Smooth muscle cell (in vitro differentiated cells): ENCODE measurements at regions not wholly inside any gene's neighbourhood (a gene's known extent, or its start where the extent isn't known, plus 50 kb on each side); places are given as distances from the start of the nearest gene placed in this dataset.

Experiments used
- DNase-seq: peaks from one replicate; lab custom pipeline; 2025; ENCODE audit not compliant: unreplicated experiment; lab: John Stamatoyannopoulos, UW
- H2AFZ ChIP-seq: fragments of 200-600 bp; sonication (generic); 2 replicates; pipeline ENCODE4 v1.6.0; 2016; ENCODE audit warnings: antibody characterized with exemption, low read depth, mild to moderate bottlenecking
- H3F3A ChIP-seq: fragments of 200-600 bp; sonication (generic); 2 replicates; pipeline ENCODE4 v1.6.0; 2017; ENCODE audit warnings: antibody characterized with exemption, low read depth
- H3K27ac ChIP-seq: fragments of 200-600 bp; sonication (generic); 2 replicates; pipeline ENCODE4 v1.5.1; 2016; ENCODE audit warnings: low read depth, mild to moderate bottlenecking
- H3K27me3 ChIP-seq: fragments of 200-600 bp; sonication (generic); 2 replicates; pipeline ENCODE4 v1.6.1; 2016; ENCODE audit warnings: low read depth, mild to moderate bottlenecking
- H3K36me3 ChIP-seq: fragments of 200-600 bp; sonication (generic); 2 replicates; pipeline ENCODE4 v1.5.1; 2016; ENCODE audit warnings: low read depth
- H3K4me1 ChIP-seq: fragments of 200-600 bp; sonication (generic); 2 replicates; pipeline ENCODE4 v1.5.1; 2016; ENCODE audit warnings: low read depth
- H3K4me2 ChIP-seq: fragments of 200-600 bp; sonication (generic); 2 replicates; pipeline ENCODE4 v1.6.0; 2016; ENCODE audit warnings: mild to moderate bottlenecking
- H3K4me3 ChIP-seq: fragments of 200-600 bp; sonication (generic); 2 replicates; pipeline ENCODE4 v1.5.1; 2016; ENCODE audit warnings: mild to moderate bottlenecking
- H3K79me2 ChIP-seq: fragments of 200-600 bp; sonication (generic); 2 replicates; pipeline ENCODE4 v1.6.0; 2016; ENCODE audit warnings: low read depth, mild to moderate bottlenecking
- H3K9ac ChIP-seq: fragments of 200-600 bp; sonication (generic); 2 replicates; pipeline ENCODE4 v1.6.0; 2016; ENCODE audit warnings: low read depth
- H3K9me3 ChIP-seq: fragments of 200-600 bp; sonication (generic); replicated peaks from 2 replicates; pipeline ENCODE4 v1.5.1; 2016; ENCODE audit warnings: low read depth
- H4K20me1 ChIP-seq: fragments of 200-600 bp; sonication (generic); 2 replicates; pipeline ENCODE4 v1.6.0; 2016; ENCODE audit warnings: low read depth
- WGBS: methylation state at CpG from one replicate; pipeline ENCODE4 v1.1.7; 2016; ENCODE audit warnings: low lambda C conversion rate; 5-methylcytosine and 5-hydroxymethylcytosine counted together
- TF ChIP-seq, protein P1 (sequence below): fragments of 200-600 bp; sonication (generic); IDR thresholded peaks from 2 replicates; pipeline ENCODE4 v1.5.1; 2017; ENCODE audit warnings: borderline replicate concordance, mild to moderate bottlenecking, antibody characterized with exemption; ENCODE audit not compliant: insufficient read depth, poor library complexity, severe bottlenecking

DNA sequence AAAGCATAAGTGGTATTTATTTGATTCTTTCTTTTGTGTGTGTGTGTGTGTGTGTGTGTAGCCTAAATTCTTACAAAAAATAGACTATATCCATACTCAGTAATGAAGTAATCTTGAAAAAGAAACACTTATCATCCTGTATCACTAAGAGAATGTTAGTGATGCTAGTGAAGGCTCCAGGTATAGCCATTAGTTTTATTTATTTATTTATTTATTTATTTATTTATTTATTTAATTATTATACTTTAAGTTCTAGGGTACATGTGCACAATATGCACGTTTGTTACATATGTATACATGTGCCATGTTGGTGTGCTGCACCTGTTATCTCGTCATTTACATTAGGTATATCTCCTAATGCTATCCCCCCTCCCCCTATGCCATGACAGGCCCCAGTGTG, 436.0 kb downstream of the HTR7 start:
- no peaks in the 10 kb centered on the region for H3K27me3 ChIP-seq
- H2AFZ ChIP-seq: no peak overlapping the region
- 98% methylated on average over 2 of the region's 2 CpGs for WGBS
- H3K36me3 ChIP-seq: no peaks in the 10 kb centered on the region
- no peaks in the 10 kb centered on the region for H3K9me3 ChIP-seq
- H3K9ac ChIP-seq: no peak overlapping the region
- no peak overlapping the region for H3K27ac ChIP-seq
- H3K4me2 ChIP-seq: no peak overlapping the region
- DNase-seq: no peak
- H4K20me1 ChIP-seq: no peaks in the 10 kb centered on the region
- H3K79me2 ChIP-seq: no peaks in the 10 kb centered on the region
- peaks cover 21% of the 10 kb centered on the region for H3K4me1 ChIP-seq
- H3K4me3 ChIP-seq: no peak overlapping the region
- peaks cover 42% of the 10 kb centered on the region for H3F3A ChIP-seq
- TF ChIP-seq, protein P1, sequence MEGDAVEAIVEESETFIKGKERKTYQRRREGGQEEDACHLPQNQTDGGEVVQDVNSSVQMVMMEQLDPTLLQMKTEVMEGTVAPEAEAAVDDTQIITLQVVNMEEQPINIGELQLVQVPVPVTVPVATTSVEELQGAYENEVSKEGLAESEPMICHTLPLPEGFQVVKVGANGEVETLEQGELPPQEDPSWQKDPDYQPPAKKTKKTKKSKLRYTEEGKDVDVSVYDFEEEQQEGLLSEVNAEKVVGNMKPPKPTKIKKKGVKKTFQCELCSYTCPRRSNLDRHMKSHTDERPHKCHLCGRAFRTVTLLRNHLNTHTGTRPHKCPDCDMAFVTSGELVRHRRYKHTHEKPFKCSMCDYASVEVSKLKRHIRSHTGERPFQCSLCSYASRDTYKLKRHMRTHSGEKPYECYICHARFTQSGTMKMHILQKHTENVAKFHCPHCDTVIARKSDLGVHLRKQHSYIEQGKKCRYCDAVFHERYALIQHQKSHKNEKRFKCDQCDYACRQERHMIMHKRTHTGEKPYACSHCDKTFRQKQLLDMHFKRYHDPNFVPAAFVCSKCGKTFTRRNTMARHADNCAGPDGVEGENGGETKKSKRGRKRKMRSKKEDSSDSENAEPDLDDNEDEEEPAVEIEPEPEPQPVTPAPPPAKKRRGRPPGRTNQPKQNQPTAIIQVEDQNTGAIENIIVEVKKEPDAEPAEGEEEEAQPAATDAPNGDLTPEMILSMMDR: no peak

DNA sequence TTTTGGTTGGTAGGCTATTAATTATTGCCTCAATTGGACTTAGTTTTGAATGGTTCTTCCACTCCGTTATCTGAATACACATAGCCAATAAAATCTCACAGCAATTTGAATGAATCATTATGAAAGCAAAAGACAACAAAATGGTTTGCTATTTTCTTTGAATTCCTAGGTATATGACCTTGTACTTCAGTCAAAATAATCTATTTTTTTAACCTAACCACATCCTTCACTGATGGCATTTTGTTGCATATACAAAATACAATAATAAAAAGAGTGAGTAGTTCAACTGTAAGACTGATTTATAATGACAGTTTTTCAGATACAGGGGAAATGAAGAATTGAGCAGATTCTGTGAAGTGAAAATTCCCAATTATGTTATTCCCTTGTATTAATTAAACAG, 433.1 kb downstream of the HTR7 start:
- no peaks in the 10 kb centered on the region for H3K27me3 ChIP-seq
- peaks cover 22% of the 10 kb centered on the region for H3F3A ChIP-seq
- no peaks in the 10 kb centered on the region for H3K79me2 ChIP-seq
- H2AFZ ChIP-seq: no peak overlapping the region
- H3K4me3 ChIP-seq: no peak overlapping the region
- H3K9ac ChIP-seq: no peak overlapping the region
- no peak overlapping the region for H3K27ac ChIP-seq
- no peak overlapping the region for H3K4me2 ChIP-seq
- H4K20me1 ChIP-seq: no peaks in the 10 kb centered on the region
- DNase-seq: no peak
- 87% methylated on average over 1 of the region's 1 CpG for WGBS
- no peaks in the 10 kb centered on the region for H3K36me3 ChIP-seq
- H3K9me3 ChIP-seq: no peaks in the 10 kb centered on the region
- TF ChIP-seq, protein P1: no peak
- peaks cover 7% of the 10 kb centered on the region for H3K4me1 ChIP-seq

DNA sequence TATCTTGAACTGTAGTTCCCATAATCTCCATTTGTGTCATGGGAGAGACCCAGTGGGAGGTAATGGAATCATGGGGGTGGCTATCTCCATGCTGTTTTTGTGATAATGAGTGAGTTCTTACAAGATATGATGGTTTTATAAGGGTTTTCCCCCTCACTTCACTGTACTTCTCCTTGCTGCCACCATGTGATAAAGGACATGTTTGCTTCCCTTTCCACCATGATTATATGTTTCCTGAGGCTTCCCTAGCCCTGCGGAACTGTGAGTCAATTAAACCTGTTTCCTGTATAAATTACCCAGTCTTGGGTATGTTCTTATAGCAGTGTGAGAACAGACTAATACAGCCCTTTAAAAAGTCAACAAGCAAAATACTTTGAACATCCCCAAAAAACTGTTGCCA, 427.7 kb downstream of the HTR7 start:
- H3K9me3 ChIP-seq: no peaks in the 10 kb centered on the region
- TF ChIP-seq, protein P1: no peak

DNA sequence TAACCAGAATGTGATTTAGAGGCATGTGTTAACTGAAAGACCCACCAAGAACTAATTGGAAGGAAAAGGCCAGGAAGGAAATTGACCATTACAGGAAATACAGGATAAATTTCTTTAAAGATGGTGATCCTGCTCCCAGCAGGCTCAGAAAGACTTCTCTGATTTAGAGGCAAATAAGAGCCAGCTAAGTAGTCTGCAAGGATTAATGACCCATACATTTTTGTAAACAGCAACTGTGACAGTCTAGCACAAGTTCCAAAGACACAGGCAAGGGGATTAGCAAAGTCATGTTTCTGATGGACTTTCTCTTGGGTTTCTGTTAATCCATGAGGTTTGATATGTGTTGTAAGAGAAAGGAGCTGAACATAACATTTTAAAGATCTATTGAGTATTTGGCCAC, 425.0 kb downstream of the HTR7 start:
- Histone ChIP-seq H3F3A (no peaks in the 10 kb centered on the region), H3K9ac (no peak overlapping the region), H3K36me3 (no peaks in the 10 kb centered on the region), H3K4me2 (no peak overlapping the region), H3K9me3 (no peaks in the 10 kb centered on the region), H2AFZ (no peak overlapping the region), H3K27me3 (no peaks in the 10 kb centered on the region), H3K79me2 (no peaks in the 10 kb centered on the region), H4K20me1 (no peaks in the 10 kb centered on the region), H3K4me1 (no peaks in the 10 kb centered on the region), H3K4me3 (no peak overlapping the region), H3K27ac (no peak overlapping the region)
- no peak for DNase-seq
- TF ChIP-seq, protein P1: no peak

More for the DNA sequence above, 427.7 kb downstream of the HTR7 start:
- H2AFZ ChIP-seq: no peak overlapping the region
- H3K27ac ChIP-seq: no peak overlapping the region
- H3F3A ChIP-seq: no peaks in the 10 kb centered on the region
- H3K9ac ChIP-seq: no peak overlapping the region
- no peak overlapping the region for H3K4me3 ChIP-seq
- no peak for DNase-seq
- no peaks in the 10 kb centered on the region for H3K27me3 ChIP-seq
- WGBS: 68% methylated on average over 1 of the region's 1 CpG
- no peaks in the 10 kb centered on the region for H3K36me3 ChIP-seq
- no peak overlapping the region for H3K4me2 ChIP-seq
- no peaks in the 10 kb centered on the region for H4K20me1 ChIP-seq
- H3K4me1 ChIP-seq: no peaks in the 10 kb centered on the region
- no peaks in the 10 kb centered on the region for H3K79me2 ChIP-seq
